CD4-positive, alpha-beta T cell treated with Interleukin-21 for 1 hour (primary cell): ENCODE measurements at regions not wholly inside any gene's neighbourhood (a gene's known extent, or its start where the extent isn't known, plus 50 kb on each side); places are given as distances from the start of the nearest gene placed in this dataset.

ENCODE experiments used
- DNase-seq: peaks from one replicate; pipeline ENCODE4 v3.0.0-alpha.2; 2020

- no peak for DNase-seq
Measured at GRCh38 chr4:152234571-152234970, 301.3 kb downstream of the FBXW7 start.

GRCh38 chr4:152232271-152232670 lies 303.6 kb downstream of the FBXW7 start:
- no peak for DNase-seq

GRCh38 chr4:152229782-152230289 lies 306.1 kb downstream of the FBXW7 start:
- DNase-seq, result no peak

GRCh38 chr4:152225680-152226079 lies 310.2 kb downstream of the FBXW7 start:
- no peak for DNase-seq

GRCh38 chr4:152224721-152225420 lies 311.0 kb downstream of the FBXW7 start:
- no peak for DNase-seq

GRCh38 chr4:152224223-152224622 lies 311.7 kb downstream of the FBXW7 start:
- DNase-seq, result no peak

GRCh38 chr4:152223600-152223999 lies 312.3 kb downstream of the FBXW7 start:
- no peak for DNase-seq

GRCh38 chr4:152221816-152222516 lies 313.9 kb downstream of the FBXW7 start:
- DNase-seq, result no peak

GRCh38 chr4:152220201-152220666 lies 315.7 kb downstream of the FBXW7 start:
- DNase-seq, result no peak

- DNase-seq, result no peak
Measured at GRCh38 chr4:152218576-152218975, 317.3 kb downstream of the FBXW7 start.

- DNase-seq, result no peak
Measured at GRCh38 chr4:152217896-152218295, 318.0 kb downstream of the FBXW7 start.

- DNase-seq, result no peak
Measured at GRCh38 chr4:152211936-152212653, 323.8 kb downstream of the FBXW7 start.

- DNase-seq, result no peak
Measured at GRCh38 chr4:152209772-152210493, 326.0 kb downstream of the FBXW7 start.

- DNase-seq, result no peak
Measured at GRCh38 chr4:152207378-152207720, 328.5 kb downstream of the FBXW7 start.

- no peak for DNase-seq
Measured at GRCh38 chr4:152206646-152207377, 329.1 kb downstream of the FBXW7 start.

GRCh38 chr4:152206185-152206584 lies 329.7 kb downstream of the FBXW7 start:
- no peak for DNase-seq

- no peak for DNase-seq
Measured at GRCh38 chr4:152202415-152202814, 333.5 kb downstream of the FBXW7 start.

GRCh38 chr4:152200511-152201333 lies 335.2 kb downstream of the FBXW7 start:
- no peak for DNase-seq

- no peak for DNase-seq
Measured at GRCh38 chr4:152197211-152197610, 338.7 kb downstream of the FBXW7 start.

- no peak for DNase-seq
Measured at GRCh38 chr4:152195888-152196287, 340.0 kb downstream of the FBXW7 start.

- no peak for DNase-seq
Measured at GRCh38 chr4:152193059-152193458, 342.8 kb downstream of the FBXW7 start.
